ENCODE measurements at regions not wholly inside any gene's neighbourhood (a gene's known extent, or its start where the extent isn't known, plus 50 kb on each side); places are given as distances from the start of the nearest gene placed in this dataset.

GRCh38 chr9:93875330-93875729, 79.8 kb downstream of the BARX1 start:
- no peak for DNase-seq

DNA sequence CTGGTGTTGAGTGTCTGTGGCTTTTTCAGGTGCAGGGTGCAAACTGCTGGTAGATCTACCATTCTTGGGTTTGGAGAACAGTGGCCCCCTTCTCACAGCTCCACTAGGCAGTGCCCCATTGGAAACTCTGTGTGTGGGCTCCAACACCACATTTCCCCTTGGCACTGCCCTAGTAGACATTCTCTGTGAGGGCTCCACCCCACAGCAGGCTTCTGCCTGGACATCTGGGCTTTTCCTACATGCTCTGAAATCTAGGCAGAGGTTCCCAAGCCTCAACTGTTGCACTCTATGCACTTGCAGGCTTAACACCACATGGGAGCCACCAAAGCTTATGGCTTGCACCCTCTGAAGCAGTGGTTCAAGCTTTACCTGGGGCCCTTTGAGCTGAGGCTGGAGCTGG, 80.9 kb downstream of the BARX1 start:
- no peak for DNase-seq

- no peak for DNase-seq
These were observed 83.9 kb downstream of the BARX1 start for GRCh38 chr9:93871286-93871685.

DNA sequence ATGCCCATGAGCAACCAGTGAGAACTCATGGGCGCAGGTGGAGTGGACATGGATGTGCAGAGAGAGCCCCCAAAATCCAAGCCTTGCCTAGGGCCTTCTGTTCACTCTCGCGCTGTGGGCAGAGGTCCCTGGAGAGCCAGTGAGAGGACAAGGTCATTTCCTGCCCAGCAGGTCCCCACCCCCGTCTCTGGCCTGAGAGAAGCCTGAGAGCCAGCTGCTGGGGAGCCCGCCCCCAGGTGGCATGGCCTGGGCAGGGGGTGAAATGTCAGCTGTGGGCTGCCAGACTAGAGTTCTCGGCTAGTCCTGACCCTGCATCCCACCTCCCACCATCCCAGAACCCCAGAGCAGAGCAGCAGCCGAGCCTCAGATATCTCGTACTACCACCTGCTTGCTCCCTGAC, 85.3 kb downstream of the BARX1 start:
- DNase-seq, result no peak

DNA sequence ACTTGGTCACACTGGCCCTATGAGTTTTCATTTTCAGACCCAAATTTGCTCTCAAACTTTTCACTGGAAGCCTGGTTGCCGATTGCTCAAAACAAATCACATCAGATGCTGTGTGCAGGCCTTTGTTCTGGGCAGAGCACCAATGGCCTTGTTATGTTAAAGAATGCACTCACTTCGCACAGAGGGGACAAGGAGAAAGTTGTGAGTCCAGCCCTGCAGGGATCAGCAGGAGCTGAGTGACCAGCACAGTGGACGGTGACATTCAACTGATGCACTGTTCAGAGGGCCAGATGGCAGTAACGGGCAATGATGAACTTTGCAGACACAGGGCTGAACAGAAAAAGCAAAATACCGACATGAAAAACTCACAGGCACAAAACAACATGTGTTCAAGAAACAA, 86.1 kb downstream of the BARX1 start:
- no peak for DNase-seq

DNA sequence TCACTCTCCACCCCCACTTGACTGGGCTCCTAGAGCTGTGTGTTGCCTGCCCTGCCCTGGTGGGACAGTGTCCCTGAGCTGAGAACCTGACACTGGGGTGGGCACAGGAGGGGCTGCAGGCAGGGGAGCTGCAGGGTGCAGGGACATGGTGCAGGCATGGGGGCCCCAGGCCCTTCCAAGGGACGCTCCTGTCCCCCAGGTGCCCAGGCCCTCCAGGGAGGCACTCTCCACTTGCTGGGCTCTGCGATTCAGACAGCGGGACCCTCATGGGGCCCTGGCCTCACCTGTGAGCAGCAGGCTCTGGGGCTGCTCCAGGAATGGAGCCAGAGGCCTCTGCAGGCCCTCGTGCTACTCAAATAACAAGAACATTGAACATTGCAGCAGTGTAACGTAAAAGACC, 89.4 kb downstream of the BARX1 start:
- DNase-seq, result no peak

- DNase-seq, result no peak
These were observed 89.9 kb downstream of the BARX1 start for GRCh38 chr9:93865245-93865644.

DNA sequence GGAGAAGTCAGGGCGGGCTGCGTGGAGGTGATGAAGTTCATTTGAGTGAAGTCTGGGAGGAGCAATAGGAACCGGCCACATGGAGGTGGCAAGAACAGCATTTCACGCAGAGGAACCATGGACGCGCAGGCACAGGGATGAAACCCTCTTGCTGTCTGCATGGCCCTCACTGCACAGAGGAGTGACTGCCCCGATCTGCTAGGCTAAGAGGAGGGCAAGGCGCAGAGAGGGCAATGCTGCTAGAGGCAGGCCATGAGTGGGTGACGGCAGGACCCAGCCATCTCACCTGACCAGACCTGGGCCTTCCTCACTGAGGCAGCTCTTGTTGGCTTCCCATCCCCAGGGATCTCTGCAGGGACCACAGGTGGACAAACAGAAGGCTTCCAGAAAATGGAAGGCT, 90.3 kb downstream of the BARX1 start:
- no peak for DNase-seq

GRCh38 chr9:93864032-93864431, 91.1 kb downstream of the BARX1 start:
- DNase-seq, result no peak

- DNase-seq, result no peak
These were observed 92.1 kb downstream of the BARX1 start for GRCh38 chr9:93862877-93863545.

- no peak for DNase-seq
These were observed 93.3 kb downstream of the BARX1 start for GRCh38 chr9:93861736-93862358.

DNA sequence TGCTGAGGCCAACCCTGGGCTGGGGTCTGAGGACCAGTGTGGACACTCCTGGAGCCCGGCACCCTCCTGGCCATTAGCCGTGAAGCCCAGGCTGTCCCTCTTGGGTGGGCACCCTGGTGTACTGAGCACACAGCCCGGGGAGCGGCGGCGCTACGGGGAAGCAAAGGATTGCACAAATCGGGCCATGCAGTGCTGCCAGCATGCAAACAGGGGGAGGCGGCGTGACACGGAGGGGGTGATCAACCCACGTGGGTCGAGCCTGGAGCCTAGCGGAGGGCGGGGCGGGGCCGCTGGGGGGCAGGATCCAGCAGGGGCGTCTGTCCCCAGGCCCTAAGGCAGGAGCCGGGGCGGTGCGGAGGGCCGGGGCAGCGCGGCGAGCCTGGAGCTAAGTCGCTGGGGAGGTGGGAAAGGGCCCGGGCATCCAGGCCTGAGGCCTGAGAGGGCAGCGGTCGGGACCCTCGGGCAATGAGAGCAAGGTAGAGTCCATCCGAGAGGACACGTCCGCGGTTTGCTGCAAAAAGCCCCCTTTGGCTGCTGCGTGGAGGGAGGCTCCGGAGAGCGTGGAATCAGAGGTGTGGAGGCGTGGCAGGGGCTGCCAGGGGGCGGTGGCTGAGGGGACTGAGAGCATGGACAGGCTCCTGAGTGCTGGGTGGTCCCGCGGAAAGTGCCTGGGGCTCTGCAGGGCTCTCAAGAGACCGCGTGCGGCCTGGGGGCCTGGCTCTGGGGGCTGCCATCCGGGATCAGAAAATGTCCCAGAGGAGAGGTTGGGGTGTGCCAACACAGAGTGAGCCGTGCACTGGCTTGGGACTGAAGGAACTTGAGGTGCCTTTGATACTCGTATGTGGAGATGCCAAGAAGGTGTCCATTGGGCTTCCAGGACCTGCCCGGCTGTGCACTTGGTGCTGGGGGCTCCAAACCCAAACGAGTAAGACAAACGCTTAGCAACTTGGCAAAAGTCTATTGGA, 94.2 kb downstream of the BARX1 start:
- no peak for DNase-seq

- DNase-seq, result no peak
These were observed 95.5 kb downstream of the BARX1 start for GRCh38 chr9:93859431-93860215.

DNA sequence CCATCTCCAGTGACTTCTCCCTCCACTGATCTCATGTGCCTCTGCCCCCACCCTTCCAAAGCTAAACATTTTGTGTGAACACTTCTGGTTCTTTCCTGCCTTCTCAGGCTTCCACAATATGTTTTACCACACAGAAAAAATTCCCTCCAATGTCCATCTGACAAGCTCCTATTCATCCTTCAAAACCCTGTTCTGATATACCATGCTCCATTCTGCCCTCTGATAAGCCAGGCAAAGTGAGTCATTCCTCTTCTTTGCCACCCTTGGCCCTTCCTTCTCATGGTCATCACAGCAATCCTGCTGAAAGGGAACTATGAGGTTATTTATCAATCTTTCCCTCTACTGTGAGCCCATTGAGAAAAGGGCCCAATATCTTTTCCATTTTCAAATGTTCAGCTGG, 97.6 kb downstream of the BARX1 start:
- no peak for DNase-seq

GRCh38 chr9:93852728-93853127, 102.4 kb downstream of the BARX1 start:
- no peak for DNase-seq

DNA sequence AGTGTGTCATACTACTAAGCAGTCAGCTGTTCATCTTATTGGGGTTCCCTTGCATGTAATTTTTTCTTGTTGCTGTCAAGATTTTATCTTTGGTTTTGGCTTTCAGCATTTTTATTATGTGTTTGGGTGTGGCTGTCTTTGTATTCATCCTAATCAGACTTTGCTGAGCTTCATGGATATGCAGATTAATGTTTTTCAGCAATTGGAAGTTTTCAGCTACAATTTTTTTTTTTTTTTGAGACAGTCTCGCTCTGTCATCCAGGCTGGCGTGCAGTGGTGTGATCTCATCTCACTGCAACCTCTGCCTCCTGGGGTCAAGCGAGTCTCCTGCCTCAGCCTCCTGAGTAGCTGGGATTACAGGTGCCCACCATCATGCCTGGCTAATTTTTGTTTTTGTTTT, 108.8 kb downstream of the BARX1 start:
- no peak for DNase-seq

GRCh38 chr9:93843396-93843795, 111.8 kb downstream of the BARX1 start:
- no peak for DNase-seq

GRCh38 chr9:93830606-93831005, 124.5 kb downstream of the BARX1 start:
- no peak for DNase-seq

DNA sequence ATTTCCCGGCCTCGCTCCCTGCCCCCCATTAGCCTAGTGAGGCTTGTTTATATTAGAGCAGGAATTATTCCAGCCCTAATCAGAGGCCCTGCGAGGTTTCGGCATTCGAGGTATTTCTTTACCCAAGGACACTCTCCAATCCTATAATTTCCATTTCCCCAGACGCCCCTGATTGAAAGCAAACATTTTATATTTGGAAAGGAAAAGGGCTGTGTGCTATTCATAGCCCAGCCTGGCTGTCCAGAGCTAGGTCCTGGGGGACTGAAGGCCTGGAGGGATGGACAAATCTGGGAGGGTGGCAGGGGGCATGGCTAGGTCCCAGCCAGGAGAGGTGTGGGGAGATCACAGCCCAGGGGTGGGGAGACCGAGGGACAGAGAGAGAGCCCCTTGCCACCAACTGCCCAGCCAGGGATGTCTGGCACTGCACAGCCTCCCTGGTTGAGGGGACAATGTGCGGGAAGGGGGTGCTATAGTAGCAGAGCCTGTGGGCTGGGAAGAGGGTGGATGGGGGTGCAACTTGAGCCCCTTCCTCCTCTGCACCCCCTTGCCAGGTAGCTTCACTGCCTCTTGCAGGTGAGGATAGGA, 125.1 kb downstream of the BARX1 start:
- no peak for DNase-seq

DNA sequence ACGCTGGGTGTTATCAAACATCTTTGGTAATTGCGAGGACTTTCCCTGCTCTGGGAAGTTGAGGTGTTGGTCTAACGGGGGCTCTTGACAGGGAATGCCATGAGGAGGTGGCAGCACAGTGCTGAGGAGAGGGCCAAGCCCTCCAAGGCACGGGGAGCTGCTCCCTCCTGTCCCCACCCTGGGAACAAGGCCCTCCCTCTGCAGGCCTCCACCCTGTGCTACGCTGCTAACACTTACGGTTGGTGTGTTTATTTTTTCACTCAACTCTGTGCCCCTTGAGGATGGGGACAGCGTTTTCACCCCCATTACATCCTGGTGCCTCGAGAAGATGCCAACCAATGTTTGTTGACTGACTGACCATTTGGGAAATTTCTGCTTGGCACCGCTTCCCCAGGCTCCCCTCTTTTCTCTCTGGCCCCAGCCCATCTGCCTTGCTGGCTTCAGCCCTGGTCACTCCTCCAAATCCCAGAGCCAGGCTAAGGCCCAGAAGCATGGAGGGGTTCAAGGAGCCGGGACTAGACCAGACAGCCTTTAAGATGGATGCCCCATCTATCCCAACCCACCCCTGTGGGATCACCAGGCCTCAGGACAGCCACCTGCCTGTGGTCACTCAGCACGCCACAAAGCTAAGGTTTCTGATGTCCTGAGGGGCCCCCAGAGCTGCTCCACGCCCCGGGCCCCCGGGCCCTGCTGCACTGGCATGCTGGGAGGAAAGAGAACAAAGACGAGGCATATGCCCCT, 125.7 kb downstream of the BARX1 start:
- DNase-seq, result no peak

DNA sequence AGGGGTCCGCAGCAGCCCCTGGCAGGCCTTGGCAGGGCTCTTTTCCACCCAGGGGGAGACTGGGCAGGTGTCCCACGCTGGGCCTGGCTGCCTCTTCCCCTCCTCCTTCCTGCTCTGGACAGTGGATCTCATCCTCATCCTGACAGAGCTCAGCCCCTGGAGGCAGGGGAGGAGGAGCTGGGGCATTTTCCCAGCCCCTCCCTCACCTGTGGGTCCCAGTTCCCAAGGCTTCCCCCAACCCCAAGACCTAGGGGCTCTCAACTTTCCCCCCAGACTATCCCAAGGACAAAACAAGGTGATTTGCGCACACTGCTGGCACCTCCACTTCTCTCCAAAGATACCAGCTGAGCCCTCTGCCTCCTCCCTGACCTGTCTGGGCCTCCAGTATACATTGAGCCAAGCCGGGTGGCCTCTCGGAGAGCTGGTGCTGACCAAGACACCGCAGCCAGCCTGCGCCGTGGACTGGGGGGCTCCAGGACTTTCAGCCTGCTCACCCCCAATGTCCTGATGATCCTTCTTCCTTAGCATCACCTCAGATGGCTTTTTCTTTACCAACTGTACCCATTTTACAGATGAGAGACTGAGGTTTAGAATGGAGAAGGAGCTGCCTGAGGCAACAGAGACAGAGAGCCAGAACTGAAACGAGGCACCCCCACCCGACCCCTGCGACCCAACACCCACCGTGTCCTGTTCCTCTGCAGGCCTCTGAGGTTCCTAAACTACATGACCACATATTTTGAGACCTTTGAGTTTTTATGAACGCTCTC, 126.6 kb downstream of the BARX1 start:
- no peak for DNase-seq

All from CD4-positive, alpha-beta T cell treated with Interleukin-1 beta for 1 hour (primary cell).